SK-MEL-5 (cell line): ENCODE measurements at regions not wholly inside any gene's neighbourhood (a gene's known extent, or its start where the extent isn't known, plus 50 kb on each side); places are given as distances from the start of the nearest gene placed in this dataset.
A peak's percentile ranks its signal among the peaks of the same experiment; 100 is the strongest.

Experiments used
- DNase-seq: peaks from one replicate; pipeline ENCODE4 v3.0.0-alpha.2; 2016; ENCODE audit warnings: low read depth, low spot score
- in situ Hi-C: cut with HindIII; loops from 2 replicates; pipeline ENCODE4 v1.10.0; 2016; ENCODE audit warnings: low sequenced_read_pairs, high pct_unique_total_duplicates, low pct_unique_long_range_greater_than_20kb

GRCh38 chr12:59904874-59905521, 309.2 kb downstream of the SLC16A7 start:
- in situ Hi-C loops: no loop called here
- no peak for DNase-seq

GRCh38 chr12:59911516-59911915, 315.7 kb downstream of the SLC16A7 start:
- in situ Hi-C loops: no loop called here
- DNase-seq: no peak

DNA sequence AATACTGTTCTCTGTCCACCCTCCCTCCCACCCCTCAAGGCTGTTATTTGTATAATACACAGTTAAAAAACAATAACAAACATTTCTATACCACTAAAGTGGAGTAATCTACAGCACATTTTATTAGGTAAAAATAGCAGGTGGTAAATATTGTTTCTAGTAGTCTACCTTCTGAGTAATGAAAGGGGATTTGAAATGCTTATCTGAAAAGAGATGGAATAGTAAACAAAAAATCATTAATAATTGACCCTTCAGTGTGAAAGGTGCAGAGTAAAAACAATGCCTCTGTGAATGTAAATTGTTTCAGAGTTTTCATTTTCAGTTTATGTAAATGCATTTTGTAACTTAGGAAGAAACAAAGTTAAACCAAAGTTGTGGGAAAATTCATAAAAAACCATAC, 321.2 kb downstream of the SLC16A7 start:
- no peak for DNase-seq
- in situ Hi-C loops: no loop called here

- in situ Hi-C loops: no loop called here
- no peak for DNase-seq
Measured at GRCh38 chr12:59927032-59927431, 331.2 kb downstream of the SLC16A7 start.

DNA sequence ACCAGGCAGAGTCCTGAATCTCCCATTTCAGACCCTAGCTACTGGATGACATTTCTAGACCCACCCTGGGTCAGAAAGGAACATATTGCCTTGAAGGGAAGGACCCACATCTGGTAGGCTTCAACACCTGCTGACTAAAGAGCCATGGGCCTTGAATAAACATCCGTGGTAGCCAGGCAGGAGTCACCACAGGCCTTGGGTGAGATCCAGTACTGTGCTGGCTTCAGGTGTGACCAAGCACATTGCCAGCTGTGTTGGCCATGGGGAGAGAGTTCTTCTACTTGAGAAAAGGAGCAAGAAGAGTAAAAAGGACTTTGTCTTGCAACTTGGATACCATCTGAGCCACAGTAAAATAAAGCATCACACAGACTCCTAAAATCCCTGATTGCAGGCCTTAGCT, 332.6 kb downstream of the SLC16A7 start:
- DNase-seq: no peak
- in situ Hi-C loops: no loop called here

DNA sequence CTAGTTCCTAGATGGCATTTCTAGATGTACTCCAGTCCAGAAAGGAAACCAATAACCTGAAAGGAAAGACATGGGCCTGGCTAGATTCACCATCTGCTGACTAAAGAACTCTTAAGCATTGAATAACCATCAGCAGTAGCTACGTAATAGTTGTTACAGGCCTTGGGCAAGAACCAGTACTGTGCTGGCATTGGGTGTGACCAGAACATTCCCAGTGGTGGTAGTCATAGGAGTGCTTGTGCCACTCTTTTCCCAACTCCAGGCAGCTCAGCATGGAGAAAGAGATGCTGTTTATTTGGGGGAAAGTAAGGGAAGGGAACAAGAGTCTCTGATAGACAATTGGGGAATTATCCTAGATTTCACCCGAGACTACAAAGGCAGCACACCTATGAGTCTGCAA, 333.3 kb downstream of the SLC16A7 start:
- in situ Hi-C loops: no loop called here
- DNase-seq: no peak

DNA sequence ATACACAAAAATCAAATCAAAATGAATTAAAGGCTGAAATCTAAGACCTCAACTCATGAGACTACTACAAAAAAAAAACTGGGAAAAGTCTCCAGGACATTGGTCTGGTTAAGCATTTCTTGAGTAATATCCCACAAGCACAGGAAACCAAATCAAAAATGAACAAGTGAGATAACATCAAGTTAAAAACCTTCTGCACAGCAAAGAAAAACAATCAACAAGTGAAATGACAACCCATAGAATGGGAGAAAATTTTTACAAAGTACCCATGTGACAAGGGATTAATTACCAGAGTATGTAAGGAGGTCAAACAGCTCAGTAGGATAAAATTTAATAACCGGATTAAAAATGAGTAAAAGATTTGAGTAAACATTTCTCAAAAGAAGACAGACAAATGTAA, 338.7 kb downstream of the SLC16A7 start:
- no peak for DNase-seq
- in situ Hi-C loops: no loop called here

DNA sequence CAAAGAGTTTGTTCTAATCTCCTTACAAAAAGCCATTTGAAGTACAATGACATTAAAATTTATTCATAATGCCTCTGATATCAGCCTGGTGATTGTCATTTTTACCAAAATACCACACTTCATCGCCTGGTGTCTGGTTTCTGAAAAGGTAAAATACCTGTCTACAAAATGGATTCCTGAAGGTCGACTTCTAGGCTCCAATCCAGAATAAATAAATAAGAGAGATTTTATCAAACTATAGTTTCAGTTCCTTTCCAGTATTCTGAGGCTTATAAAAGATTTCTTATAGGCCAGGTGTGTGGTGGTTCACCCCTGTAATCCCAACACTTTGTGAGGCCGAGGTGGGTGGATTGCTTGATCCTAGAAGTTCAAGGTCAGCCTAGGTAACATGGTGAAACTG, 340.7 kb downstream of the SLC16A7 start:
- in situ Hi-C loops: no loop called here
- DNase-seq: no peak

GRCh38 chr12:59937148-59937547, 341.3 kb downstream of the SLC16A7 start:
- in situ Hi-C loops: no loop called here
- DNase-seq: no peak

- no peak for DNase-seq
- in situ Hi-C loops: no loop called here
Measured at GRCh38 chr12:59938190-59938962, 342.5 kb downstream of the SLC16A7 start.

DNA sequence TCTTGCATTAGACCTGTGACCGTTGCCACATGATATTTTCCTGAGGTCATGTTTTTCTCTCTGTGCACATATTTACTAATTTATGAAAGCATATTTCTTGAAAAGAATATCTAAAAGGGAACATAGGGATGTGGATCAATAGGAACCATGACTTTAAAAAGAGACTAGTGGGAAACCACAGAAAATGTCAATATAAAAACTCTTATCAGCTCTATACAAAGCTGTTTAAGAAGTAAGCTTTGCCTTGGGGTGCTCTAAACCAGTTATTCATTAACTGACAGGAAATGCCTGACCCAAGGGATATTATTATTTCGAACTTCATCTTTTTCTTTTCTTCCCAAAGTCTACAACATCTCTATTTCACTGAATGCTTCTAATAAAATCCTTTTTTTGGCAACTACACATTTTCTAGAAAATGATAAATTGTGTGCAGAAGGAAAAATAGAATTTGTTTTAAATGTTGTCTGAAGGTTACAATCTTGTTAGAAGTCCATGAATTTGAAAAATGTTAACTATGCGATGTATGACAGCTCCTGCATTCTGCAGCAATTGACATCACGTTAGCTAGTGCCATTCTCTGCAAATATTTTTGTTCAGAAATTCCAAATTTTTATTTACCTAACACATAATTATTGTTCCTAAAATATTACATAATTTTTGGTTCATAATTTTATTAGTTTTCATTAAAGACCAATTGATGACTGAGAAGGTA, 345.0 kb downstream of the SLC16A7 start:
- peak; percentile 65 for DNase-seq
- in situ Hi-C loops: no loop called here

DNA sequence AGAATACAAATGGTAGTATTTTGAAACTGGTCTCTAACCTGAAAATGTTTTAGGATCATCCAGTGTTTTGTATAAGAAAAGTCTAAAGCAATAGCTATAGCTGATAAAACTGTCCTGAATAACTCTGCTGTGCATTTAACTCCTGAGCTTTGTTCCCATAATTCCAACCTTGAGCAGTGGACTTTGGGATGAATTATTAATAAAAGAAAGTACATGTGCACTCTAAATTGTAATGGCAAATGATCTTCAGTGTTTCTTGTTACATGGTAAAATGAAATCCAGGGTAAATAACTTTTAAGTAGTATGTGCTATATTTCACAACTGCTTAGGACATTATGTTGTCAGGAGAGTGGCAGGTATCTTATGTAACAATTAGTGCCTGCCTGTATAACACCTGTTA, 345.6 kb downstream of the SLC16A7 start:
- in situ Hi-C loops: no loop called here
- DNase-seq: no peak

GRCh38 chr12:59944177-59944576, 348.3 kb downstream of the SLC16A7 start:
- DNase-seq: no peak
- in situ Hi-C loops: no loop called here

DNA sequence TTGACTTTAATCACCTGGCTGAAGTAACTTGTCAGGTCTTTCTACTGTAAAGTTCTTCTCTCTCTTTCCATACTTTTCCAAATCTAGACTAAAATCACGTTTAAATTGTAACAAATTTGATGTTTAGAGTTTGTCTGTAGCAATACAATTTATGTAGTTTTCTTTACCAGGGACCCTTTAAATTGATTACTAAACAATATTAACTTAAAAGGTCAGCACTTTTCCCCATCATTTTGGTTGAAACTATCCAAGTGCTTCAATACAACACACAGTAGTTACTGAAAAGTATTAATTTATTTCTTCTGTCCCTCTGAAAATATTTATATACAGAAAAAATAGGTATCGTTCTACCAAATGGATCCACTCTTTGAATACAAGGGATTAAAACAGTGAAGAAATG, 350.8 kb downstream of the SLC16A7 start:
- in situ Hi-C loops: no loop called here
- DNase-seq: no peak

DNA sequence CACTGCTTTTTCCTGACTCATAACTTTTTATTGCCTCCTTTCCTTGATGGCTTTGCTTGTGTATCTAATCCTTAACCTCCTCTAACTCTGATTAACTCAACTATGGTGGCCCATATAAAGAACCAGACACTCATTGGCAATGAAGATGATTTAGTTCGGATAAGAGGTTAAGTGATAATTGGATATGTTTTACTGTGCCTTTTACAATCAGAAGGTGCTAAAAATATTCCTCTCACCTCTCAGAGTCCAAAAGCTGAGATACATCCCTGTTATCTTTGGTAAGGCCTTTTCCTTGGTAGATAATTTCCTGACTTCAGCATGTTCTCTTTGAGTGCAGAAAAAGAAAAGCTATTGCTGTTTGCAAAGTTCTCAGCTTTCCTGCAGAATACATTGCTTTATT, 367.7 kb downstream of the SLC16A7 start:
- in situ Hi-C loops: no loop called here
- no peak for DNase-seq

DNA sequence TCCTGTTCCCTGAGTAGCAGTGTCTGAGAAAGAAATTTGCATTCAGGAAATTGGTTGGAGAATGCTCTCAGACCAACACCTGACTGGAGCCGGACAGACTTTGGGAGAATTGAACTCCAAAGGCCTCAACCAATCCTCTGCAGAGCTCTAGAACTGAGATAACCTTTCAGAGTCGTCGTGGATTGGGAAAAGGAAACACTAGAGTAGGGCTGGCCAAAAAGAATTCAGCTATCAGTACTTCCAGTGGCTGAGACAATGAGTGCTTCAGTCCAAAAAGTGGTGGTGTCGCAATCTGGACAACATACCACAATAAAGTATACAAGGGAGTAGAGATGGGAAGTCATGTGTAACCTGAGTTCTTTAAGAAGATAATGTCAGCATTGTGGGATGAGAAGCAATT, 377.1 kb downstream of the SLC16A7 start:
- in situ Hi-C loops: no loop called here
- DNase-seq: peak; percentile 99

- DNase-seq: peak; percentile 55
- in situ Hi-C loops: no loop called here
Measured at GRCh38 chr12:59973515-59973914, 377.7 kb downstream of the SLC16A7 start.

GRCh38 chr12:59977779-59978178, 381.9 kb downstream of the SLC16A7 start:
- no peak for DNase-seq
- in situ Hi-C loops: no loop called here

- in situ Hi-C loops: no loop called here
Measured at GRCh38 chr12:59980476-59980875, 384.6 kb downstream of the SLC16A7 start.

More at GRCh38 chr12:59980476-59980875, 384.6 kb downstream of the SLC16A7 start:
- no peak for DNase-seq
